ENCODE measurements at regions not wholly inside any gene's neighbourhood (a gene's known extent, or its start where the extent isn't known, plus 50 kb on each side); places are given as distances from the start of the nearest gene placed in this dataset.
A peak's percentile ranks its signal among the peaks of the same experiment; 100 is the strongest.

- H4K8ac ChIP-seq (ENCODE audit: low read depth, low read length), result no peak overlapping the region
- peaks cover 0 to 12% of the 10 kb centered on the region in 2 donors for H3K4me1 ChIP-seq (ENCODE audit: control insufficient read depth in 2 of 2, insufficient read depth in 1 of 2, low read depth in 1 of 2, low read length in 2 of 2)
- H3K79me1 ChIP-seq (ENCODE audit: low read depth, low read length), result no peaks in the 10 kb centered on the region
- H3K23ac ChIP-seq (ENCODE audit: low read depth, low read length, poor library complexity), result no peak overlapping the region
- no peaks in the 10 kb centered on the region for H3K36me3 ChIP-seq (replicated peaks in 1 of 2; ENCODE audit: control insufficient read depth in 2 of 2, insufficient read depth in 2 of 2, low read length in 2 of 2)
- no peak overlapping the region for H2BK5ac ChIP-seq (ENCODE audit: low read length)
- H2AFZ ChIP-seq (ENCODE audit: low read length), result no peak overlapping the region
- H2AK5ac ChIP-seq (ENCODE audit: low read depth, low read length), result no peak overlapping the region
- no peak overlapping the region for H3K4me3 ChIP-seq (ENCODE audit: low read length in 2 of 2)
- H3K14ac ChIP-seq (ENCODE audit: low read length), result no peak overlapping the region
- no peaks in the 10 kb centered on the region for H3K9me3 ChIP-seq (replicated peaks in 1 of 2; ENCODE audit: control insufficient read depth in 2 of 2, insufficient read depth in 1 of 2, low read depth in 1 of 2, low read length in 2 of 2)
- no peak overlapping the region for H2BK120ac ChIP-seq (ENCODE audit: low read depth, low read length)
- H3K27ac ChIP-seq (replicated peaks; ENCODE audit: low read length), result no peak overlapping the region
- H2BK12ac ChIP-seq (ENCODE audit: low read length), result no peak overlapping the region
- no CpG with 5 or more reads among the region's 15 CpGs for WGBS, 2 donors (ENCODE audit: extremely low coverage in 2 of 2, insufficient read length in 2 of 2, insufficient replicate concordance in 1 of 2)
- H4K91ac ChIP-seq (ENCODE audit: low read depth, low read length, poor library complexity), result no peak overlapping the region
- H3K27me3 ChIP-seq (ENCODE audit: control insufficient read depth in 3 of 3, insufficient read depth in 3 of 3, low read depth in 1 of 3, low read length in 3 of 3), result no peaks in the 10 kb centered on the region
- H3K9ac ChIP-seq (ENCODE audit: low read depth, low read length, poor library complexity), result no peak overlapping the region
- H2BK15ac ChIP-seq (ENCODE audit: low read length), result no peak overlapping the region
- H3K4ac ChIP-seq (ENCODE audit: low read length), result no peak overlapping the region
- H3K4me2 ChIP-seq (ENCODE audit: insufficient read depth, low read length, poor library complexity, severe bottlenecking), result no peak overlapping the region
- H3K18ac ChIP-seq (ENCODE audit: low read length), result peak overlapping the region; percentile 46
- no peak for DNase-seq (ENCODE audit: low spot score)
Observed at GRCh38 chr13:24614306-24615080, 65.7 kb upstream of the ATP12A start.

GRCh38 chr13:24615114-24615513 is 65.1 kb upstream of the ATP12A start:
- DNase-seq (ENCODE audit: low spot score), result no peak
- Histone ChIP-seq H4K91ac (ENCODE audit: low read depth, low read length, poor library complexity) (no peak overlapping the region), H3K14ac (ENCODE audit: low read length) (no peak overlapping the region), H2BK120ac (ENCODE audit: low read depth, low read length) (no peak overlapping the region), H2AK5ac (ENCODE audit: low read depth, low read length) (no peak overlapping the region), H3K9ac (ENCODE audit: low read depth, low read length, poor library complexity) (no peak overlapping the region), H3K27ac (replicated peaks; ENCODE audit: low read length) (no peak overlapping the region), H3K9me3 (replicated peaks in 1 of 2; ENCODE audit: control insufficient read depth in 2 of 2, insufficient read depth in 1 of 2, low read depth in 1 of 2, low read length in 2 of 2) (no peaks in the 10 kb centered on the region), H3K27me3 (ENCODE audit: control insufficient read depth in 3 of 3, insufficient read depth in 3 of 3, low read depth in 1 of 3, low read length in 3 of 3) (no peaks in the 10 kb centered on the region), H3K4me2 (ENCODE audit: insufficient read depth, low read length, poor library complexity, severe bottlenecking) (no peak overlapping the region), H3K18ac (ENCODE audit: low read length) (no peak overlapping the region), H3K79me1 (ENCODE audit: low read depth, low read length) (no peaks in the 10 kb centered on the region), H2AFZ (ENCODE audit: low read length) (no peak overlapping the region), H3K4me1 (ENCODE audit: control insufficient read depth in 2 of 2, insufficient read depth in 1 of 2, low read depth in 1 of 2, low read length in 2 of 2) (peaks cover 0 to 12% of the 10 kb centered on the region in 2 donors), H4K8ac (ENCODE audit: low read depth, low read length) (no peak overlapping the region), H3K4ac (ENCODE audit: low read length) (no peak overlapping the region), H2BK5ac (ENCODE audit: low read length) (no peak overlapping the region), H2BK15ac (ENCODE audit: low read length) (no peak overlapping the region), H3K23ac (ENCODE audit: low read depth, low read length, poor library complexity) (no peak overlapping the region), H3K4me3 (ENCODE audit: low read length in 2 of 2) (no peak overlapping the region), H2BK12ac (ENCODE audit: low read length) (no peak overlapping the region), H3K36me3 (replicated peaks in 1 of 2; ENCODE audit: control insufficient read depth in 2 of 2, insufficient read depth in 2 of 2, low read length in 2 of 2) (no peaks in the 10 kb centered on the region)
- no CpG with 5 or more reads among the region's 9 CpGs for WGBS, 2 donors (ENCODE audit: extremely low coverage in 2 of 2, insufficient read length in 2 of 2, insufficient replicate concordance in 1 of 2)

DNA sequence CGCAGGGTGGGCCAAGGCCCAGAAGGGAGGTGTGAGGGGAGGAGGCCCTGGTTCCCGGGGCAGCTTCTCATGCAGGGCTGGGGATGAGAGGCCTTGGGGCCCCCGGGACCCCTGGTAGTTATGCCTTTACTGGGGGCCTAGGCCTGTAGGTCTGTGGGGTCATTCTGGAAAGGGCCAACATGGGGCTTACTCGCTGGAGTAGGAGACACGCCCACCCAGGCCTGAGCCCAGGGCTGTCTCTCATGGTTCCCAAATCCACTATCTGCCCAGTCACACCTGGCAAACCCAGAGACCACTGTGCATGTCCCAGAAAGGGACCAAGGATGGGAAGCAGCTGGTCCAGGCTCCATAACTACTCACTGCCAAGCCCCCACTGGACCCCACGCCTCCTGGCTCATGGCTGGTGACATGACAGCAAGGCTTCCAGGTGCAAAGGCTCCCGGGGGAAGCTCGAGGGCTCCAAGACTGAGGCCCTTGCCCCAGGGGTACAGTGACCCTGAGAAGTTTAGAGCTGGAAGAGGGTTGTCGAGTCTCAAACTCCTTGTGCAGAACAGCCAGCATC is 64.2 kb upstream of the ATP12A start:
- Histone ChIP-seq H4K8ac (ENCODE audit: low read depth, low read length) (no peak overlapping the region), H2AFZ (ENCODE audit: low read length) (no peak overlapping the region), H3K18ac (ENCODE audit: low read length) (peak overlapping the region; percentile 84), H2BK5ac (ENCODE audit: low read length) (peak overlapping the region; percentile 14), H3K9ac (ENCODE audit: low read depth, low read length, poor library complexity) (peak overlapping the region; percentile 64), H3K14ac (ENCODE audit: low read length) (no peak overlapping the region), H3K4me3 (ENCODE audit: low read length in 2 of 2) (no peak overlapping the region), H3K79me1 (ENCODE audit: low read depth, low read length) (no peaks in the 10 kb centered on the region), H4K91ac (ENCODE audit: low read depth, low read length, poor library complexity) (no peak overlapping the region), H3K23ac (ENCODE audit: low read depth, low read length, poor library complexity) (no peak overlapping the region), H3K4ac (ENCODE audit: low read length) (no peak overlapping the region), H3K27me3 (ENCODE audit: control insufficient read depth in 3 of 3, insufficient read depth in 3 of 3, low read depth in 1 of 3, low read length in 3 of 3) (no peaks in the 10 kb centered on the region), H2BK15ac (ENCODE audit: low read length) (no peak overlapping the region), H3K27ac (replicated peaks; ENCODE audit: low read length) (no peak overlapping the region), H2AK5ac (ENCODE audit: low read depth, low read length) (peak overlapping the region; percentile 3), H3K36me3 (replicated peaks in 1 of 2; ENCODE audit: control insufficient read depth in 2 of 2, insufficient read depth in 2 of 2, low read length in 2 of 2) (no peaks in the 10 kb centered on the region), H3K4me1 (ENCODE audit: control insufficient read depth in 2 of 2, insufficient read depth in 1 of 2, low read depth in 1 of 2, low read length in 2 of 2) (peaks cover 0 to 12% of the 10 kb centered on the region in 2 donors), H2BK120ac (ENCODE audit: low read depth, low read length) (no peak overlapping the region), H3K4me2 (ENCODE audit: insufficient read depth, low read length, poor library complexity, severe bottlenecking) (no peak overlapping the region), H3K9me3 (replicated peaks in 1 of 2; ENCODE audit: control insufficient read depth in 2 of 2, insufficient read depth in 1 of 2, low read depth in 1 of 2, low read length in 2 of 2) (no peaks in the 10 kb centered on the region), H2BK12ac (ENCODE audit: low read length) (no peak overlapping the region)
- DNase-seq (ENCODE audit: low spot score), result no peak
- no CpG with 5 or more reads among the region's 9 CpGs for WGBS, 2 donors (ENCODE audit: extremely low coverage in 2 of 2, insufficient read length in 2 of 2, insufficient replicate concordance in 1 of 2)

DNA sequence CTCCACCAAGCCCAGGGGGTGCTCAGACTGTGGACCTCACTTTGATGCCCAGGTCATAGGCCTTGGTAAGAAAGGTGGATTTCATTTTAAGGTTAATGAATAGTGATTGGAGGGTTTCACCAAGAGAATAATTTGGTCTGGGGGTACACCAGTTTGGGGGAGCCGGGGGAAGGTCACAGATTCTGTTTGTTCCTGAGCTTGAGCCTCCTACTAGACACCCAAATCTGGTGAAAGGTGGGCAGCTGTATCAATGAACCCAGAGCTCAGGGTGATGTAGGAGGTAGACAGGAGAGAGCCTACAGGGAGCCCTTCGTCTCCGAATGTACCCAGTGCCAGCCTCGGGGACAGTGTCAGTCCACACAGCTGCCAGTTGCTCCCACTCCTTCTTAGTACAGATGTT is 63.7 kb upstream of the ATP12A start:
- Histone ChIP-seq H2BK120ac (ENCODE audit: low read depth, low read length) (no peak overlapping the region), H3K27ac (replicated peaks; ENCODE audit: low read length) (no peak overlapping the region), H3K18ac (ENCODE audit: low read length) (no peak overlapping the region), H3K9ac (ENCODE audit: low read depth, low read length, poor library complexity) (no peak overlapping the region), H3K9me3 (replicated peaks in 1 of 2; ENCODE audit: control insufficient read depth in 2 of 2, insufficient read depth in 1 of 2, low read depth in 1 of 2, low read length in 2 of 2) (no peaks in the 10 kb centered on the region), H3K23ac (ENCODE audit: low read depth, low read length, poor library complexity) (no peak overlapping the region), H4K91ac (ENCODE audit: low read depth, low read length, poor library complexity) (no peak overlapping the region), H3K79me1 (ENCODE audit: low read depth, low read length) (no peaks in the 10 kb centered on the region), H2BK15ac (ENCODE audit: low read length) (no peak overlapping the region), H2BK5ac (ENCODE audit: low read length) (no peak overlapping the region), H3K36me3 (replicated peaks in 1 of 2; ENCODE audit: control insufficient read depth in 2 of 2, insufficient read depth in 2 of 2, low read length in 2 of 2) (no peaks in the 10 kb centered on the region), H3K4me2 (ENCODE audit: insufficient read depth, low read length, poor library complexity, severe bottlenecking) (no peak overlapping the region), H2BK12ac (ENCODE audit: low read length) (no peak overlapping the region), H3K4me1 (ENCODE audit: control insufficient read depth in 2 of 2, insufficient read depth in 1 of 2, low read depth in 1 of 2, low read length in 2 of 2) (peaks cover 0 to 12% of the 10 kb centered on the region in 2 donors), H2AK5ac (ENCODE audit: low read depth, low read length) (peak overlapping the region; percentile 3), H3K27me3 (ENCODE audit: control insufficient read depth in 3 of 3, insufficient read depth in 3 of 3, low read depth in 1 of 3, low read length in 3 of 3) (no peaks in the 10 kb centered on the region), H3K4me3 (ENCODE audit: low read length in 2 of 2) (no peak overlapping the region), H3K14ac (ENCODE audit: low read length) (no peak overlapping the region), H4K8ac (ENCODE audit: low read depth, low read length) (no peak overlapping the region), H2AFZ (ENCODE audit: low read length) (no peak overlapping the region), H3K4ac (ENCODE audit: low read length) (no peak overlapping the region)
- WGBS, 2 donors (ENCODE audit: extremely low coverage in 2 of 2, insufficient read length in 2 of 2, insufficient replicate concordance in 1 of 2), result no CpG with 5 or more reads among the region's 4 CpGs
- no peak for DNase-seq (ENCODE audit: low spot score)
